NB4 (cell line): ENCODE measurements at regions not wholly inside any gene's neighbourhood (a gene's known extent, or its start where the extent isn't known, plus 50 kb on each side); places are given as distances from the start of the nearest gene placed in this dataset.

Source experiments
- MAX ChIP-seq: IDR thresholded peaks from 2 replicates; pipeline ENCODE4 v1.6.1; 2011; ENCODE audit warnings: low read depth, low read length
- MYC ChIP-seq: IDR thresholded peaks from 2 replicates; pipeline ENCODE4 v1.6.1; 2011; ENCODE audit warnings: low read depth, low read length
- POLR2A ChIP-seq: IDR thresholded peaks from 2 replicates; pipeline ENCODE4 v1.6.1; 2011; ENCODE audit warnings: mild to moderate bottlenecking; ENCODE audit not compliant: insufficient read length; ENCODE audit errors: extremely low read depth
- TF ChIP-seq, protein P1 (sequence below): IDR thresholded peaks from one replicate; pipeline ENCODE4 v1.5.1; 2012; ENCODE audit warnings: low read depth, low read length

DNA sequence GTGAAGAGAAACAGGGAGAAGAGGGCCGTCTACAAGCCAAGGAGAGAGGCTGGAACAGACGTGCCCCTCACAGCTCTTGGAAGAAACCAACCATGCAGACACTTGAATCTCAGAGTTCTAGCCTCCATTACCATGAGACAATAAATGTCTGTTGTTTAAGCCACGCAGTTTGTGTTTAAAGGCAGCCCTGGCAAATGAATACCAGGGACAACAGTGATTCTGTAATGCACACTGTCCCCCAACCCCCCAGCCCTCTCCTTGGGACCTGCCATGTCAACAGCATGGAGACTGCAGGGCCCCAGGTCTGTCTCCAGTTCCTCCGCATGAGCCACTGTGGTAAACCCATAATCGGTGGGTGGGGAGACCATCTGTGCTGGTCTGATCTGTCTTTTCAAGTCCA, 348.0 kb upstream of the KLF3 start:
- TF ChIP-seq, protein P1, sequence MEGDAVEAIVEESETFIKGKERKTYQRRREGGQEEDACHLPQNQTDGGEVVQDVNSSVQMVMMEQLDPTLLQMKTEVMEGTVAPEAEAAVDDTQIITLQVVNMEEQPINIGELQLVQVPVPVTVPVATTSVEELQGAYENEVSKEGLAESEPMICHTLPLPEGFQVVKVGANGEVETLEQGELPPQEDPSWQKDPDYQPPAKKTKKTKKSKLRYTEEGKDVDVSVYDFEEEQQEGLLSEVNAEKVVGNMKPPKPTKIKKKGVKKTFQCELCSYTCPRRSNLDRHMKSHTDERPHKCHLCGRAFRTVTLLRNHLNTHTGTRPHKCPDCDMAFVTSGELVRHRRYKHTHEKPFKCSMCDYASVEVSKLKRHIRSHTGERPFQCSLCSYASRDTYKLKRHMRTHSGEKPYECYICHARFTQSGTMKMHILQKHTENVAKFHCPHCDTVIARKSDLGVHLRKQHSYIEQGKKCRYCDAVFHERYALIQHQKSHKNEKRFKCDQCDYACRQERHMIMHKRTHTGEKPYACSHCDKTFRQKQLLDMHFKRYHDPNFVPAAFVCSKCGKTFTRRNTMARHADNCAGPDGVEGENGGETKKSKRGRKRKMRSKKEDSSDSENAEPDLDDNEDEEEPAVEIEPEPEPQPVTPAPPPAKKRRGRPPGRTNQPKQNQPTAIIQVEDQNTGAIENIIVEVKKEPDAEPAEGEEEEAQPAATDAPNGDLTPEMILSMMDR = no peak
- TF ChIP-seq POLR2A (no peak), MAX (no peak), MYC (no peak)
